ENCODE measurements at regions not wholly inside any gene's neighbourhood (a gene's known extent, or its start where the extent isn't known, plus 50 kb on each side); places are given as distances from the start of the nearest gene placed in this dataset.

DNA sequence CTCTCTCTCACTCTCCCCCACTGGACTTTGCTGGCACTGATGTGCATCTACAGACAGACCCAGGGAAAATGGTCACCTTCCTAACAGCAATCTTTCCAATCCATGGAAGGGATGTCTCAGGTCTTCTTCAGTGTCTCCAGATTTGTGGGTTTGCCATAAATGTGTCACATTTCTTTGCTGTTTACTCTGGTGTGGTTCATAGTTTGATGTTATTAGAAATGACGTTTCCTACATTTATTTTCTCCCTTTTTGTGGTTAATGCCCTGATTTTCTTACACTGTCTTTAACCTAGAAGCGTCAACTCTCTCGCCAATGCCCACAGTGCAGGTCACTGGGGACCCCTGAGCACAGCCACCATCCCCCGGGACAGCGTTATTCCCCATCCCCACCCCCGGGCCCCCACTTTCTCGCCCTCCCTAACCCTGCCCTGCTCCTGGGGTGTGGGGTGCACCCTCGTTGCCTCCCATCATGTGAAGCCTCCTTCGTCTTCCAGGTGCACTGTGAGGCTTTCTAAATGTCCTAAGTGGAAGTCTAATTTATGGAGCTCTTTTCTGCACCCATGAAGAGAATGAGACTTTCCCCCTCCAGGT is 86.5 kb downstream of the YTHDF1 start:
- no peaks in the 10 kb centered on the region for H4K20me1 ChIP-seq (ENCODE audit: low read length)
- BruUV-seq (replicated peaks), result no TSS peak
- no peak overlapping the region for H2AFZ ChIP-seq (ENCODE audit: low read length)
- peaks cover 4% of the 10 kb centered on the region; the same call in 1 of the 2 replicates for H3K27me3 ChIP-seq (ENCODE audit: low read length)
- no peak overlapping the region for H3K4me3 ChIP-seq (ENCODE audit: low read length)
- no peak overlapping the region for H3K27ac ChIP-seq (ENCODE audit: low read length)
- POLR2A ChIA-PET (ENCODE audit: unreplicated experiment), result no interaction called here
- no peak overlapping the region for H3K9ac ChIP-seq (ENCODE audit: low read length)
- H3K4me2 ChIP-seq (ENCODE audit: low read length), result 0 out of 2 replicates have a peak overlapping the region, but pooled peaks have one; percentile 2
- ATAC-seq, result peak; percentile 31
- H3K9me3 ChIP-seq (ENCODE audit: low read length), result no peaks in the 10 kb centered on the region
- H3F3A ChIP-seq (ENCODE audit: low read length, unreplicated experiment), result no peaks in the 10 kb centered on the region
- no peaks in the 10 kb centered on the region for H3K9me2 ChIP-seq (replicated peaks; ENCODE audit: low read length)
- peaks cover 23% of the 10 kb centered on the region for H3K4me1 ChIP-seq (ENCODE audit: insufficient read depth, low read length)
- no peaks in the 10 kb centered on the region for H3K79me2 ChIP-seq (ENCODE audit: low read length)
- peak; percentile 22 for DNase-seq
- no peaks in the 10 kb centered on the region for H3K36me3 ChIP-seq (ENCODE audit: low read depth, low read length)
- intact Hi-C loops (cut with micrococcal nuclease), result no loop called here
- no peak for TF ChIP-seq CTCF (conservative IDR thresholded peaks at IDR 0.05; ENCODE audit: low read depth, low read length)
- TF ChIP-seq EZH2phosphoT487 (IDR thresholded peaks at IDR 0.05; ENCODE audit: borderline replicate concordance, low read length), result no peak
- TF ChIP-seq EZH2 (IDR thresholded peaks at IDR 0.05; ENCODE audit: low read length, unreplicated experiment), result no peak
- CTCF ChIA-PET, result no interaction called here

GRCh38 chr20:63128956-63129355 is 87.0 kb downstream of the YTHDF1 start:
- H3K9me3 ChIP-seq (ENCODE audit: low read length), result no peaks in the 10 kb centered on the region
- BruUV-seq (replicated peaks), result no TSS peak
- no peaks in the 10 kb centered on the region for H3K9me2 ChIP-seq (replicated peaks; ENCODE audit: low read length)
- POLR2A ChIA-PET (ENCODE audit: unreplicated experiment), result no interaction called here
- ATAC-seq (no peak), DNase-seq (no peak)
- H3K27me3 ChIP-seq (ENCODE audit: low read length), result peaks cover 4% of the 10 kb centered on the region; the same call in 1 of the 2 replicates
- no peaks in the 10 kb centered on the region for H3F3A ChIP-seq (ENCODE audit: low read length, unreplicated experiment)
- no peak overlapping the region for H3K9ac ChIP-seq (ENCODE audit: low read length)
- H4K20me1 ChIP-seq (ENCODE audit: low read length), result no peaks in the 10 kb centered on the region
- peaks cover 27% of the 10 kb centered on the region for H3K4me1 ChIP-seq (ENCODE audit: insufficient read depth, low read length)
- H3K27ac ChIP-seq (ENCODE audit: low read length), result no peak overlapping the region
- no peaks in the 10 kb centered on the region for H3K79me2 ChIP-seq (ENCODE audit: low read length)
- no peak for TF ChIP-seq EZH2 (IDR thresholded peaks at IDR 0.05; ENCODE audit: low read length, unreplicated experiment)
- TF ChIP-seq EZH2phosphoT487 (IDR thresholded peaks at IDR 0.05; ENCODE audit: borderline replicate concordance, low read length), result no peak
- TF ChIP-seq CTCF (conservative IDR thresholded peaks at IDR 0.05; ENCODE audit: low read depth, low read length), result no peak
- H2AFZ ChIP-seq (ENCODE audit: low read length), result no peak overlapping the region
- CTCF ChIA-PET, result no interaction called here
- intact Hi-C loops (cut with micrococcal nuclease), result no loop called here
- H3K36me3 ChIP-seq (ENCODE audit: low read depth, low read length), result no peaks in the 10 kb centered on the region
- H3K4me2 ChIP-seq (ENCODE audit: low read length), result 0 out of 2 replicates have a peak overlapping the region, but pooled peaks have one; percentile 2
- no peak overlapping the region for H3K4me3 ChIP-seq (ENCODE audit: low read length)

- ATAC-seq (no peak), DNase-seq (no peak)
- H3K9ac ChIP-seq (ENCODE audit: low read length), result no peak overlapping the region
- no peaks in the 10 kb centered on the region for H3F3A ChIP-seq (ENCODE audit: low read length, unreplicated experiment)
- H3K27me3 ChIP-seq (ENCODE audit: low read length), result peaks cover 4% of the 10 kb centered on the region; the same call in 1 of the 2 replicates
- BruUV-seq (replicated peaks), result no TSS peak
- H3K4me2 ChIP-seq (ENCODE audit: low read length), result no peak overlapping the region
- no peak for TF ChIP-seq EZH2 (IDR thresholded peaks at IDR 0.05; ENCODE audit: low read length, unreplicated experiment)
- no peak for TF ChIP-seq CTCF (conservative IDR thresholded peaks at IDR 0.05; ENCODE audit: low read depth, low read length)
- TF ChIP-seq EZH2phosphoT487 (IDR thresholded peaks at IDR 0.05; ENCODE audit: borderline replicate concordance, low read length), result no peak
- intact Hi-C loops (cut with micrococcal nuclease), result no loop called here
- ChIA-PET POLR2A (ENCODE audit: unreplicated experiment) (no interaction called here), CTCF (no interaction called here)
- no peaks in the 10 kb centered on the region for H3K9me2 ChIP-seq (replicated peaks; ENCODE audit: low read length)
- no peak overlapping the region for H3K27ac ChIP-seq (ENCODE audit: low read length)
- H3K36me3 ChIP-seq (ENCODE audit: low read depth, low read length), result no peaks in the 10 kb centered on the region
- no peaks in the 10 kb centered on the region for H3K79me2 ChIP-seq (ENCODE audit: low read length)
- H3K4me1 ChIP-seq (ENCODE audit: insufficient read depth, low read length), result peaks cover 32% of the 10 kb centered on the region
- H4K20me1 ChIP-seq (ENCODE audit: low read length), result no peaks in the 10 kb centered on the region
- no peak overlapping the region for H3K4me3 ChIP-seq (ENCODE audit: low read length)
- no peak overlapping the region for H2AFZ ChIP-seq (ENCODE audit: low read length)
- no peaks in the 10 kb centered on the region for H3K9me3 ChIP-seq (ENCODE audit: low read length)
Observed at GRCh38 chr20:63128367-63128766, 87.6 kb downstream of the YTHDF1 start.

Measured in PC-3 (cell line).